Right ventricle myocardium inferior (tissue), 1 donor: ENCODE measurements at regions not wholly inside any gene's neighbourhood (a gene's known extent, or its start where the extent isn't known, plus 50 kb on each side); places are given as distances from the start of the nearest gene placed in this dataset.

ENCODE experiments used
- ATAC-seq: fragments of 200-7000 bp; cut with Tn5 transposase; one replicate; pipeline ENCODE4 v1.9.1; 2020; ENCODE audit warnings: mild to moderate bottlenecking, moderate library complexity
- DNase-seq: peaks from one replicate; pipeline ENCODE4 v3.0.0; 2021; ENCODE audit errors: missing footprints
- intact Hi-C: fragments of 100-400 bp; cut with DNase I; formaldehyde crosslinking; loops from one replicate; pipeline ENCODE4 v1.11.0; 2022
- donor health status: DM: no; HTN: yes; CAD: no; lungs with severe emphysema.

GRCh38 chr5:173768891-173769290 is 119.3 kb upstream of the CPEB4 start:
- no peak for ATAC-seq

GRCh38 chr5:173770637-173771036 is 117.5 kb upstream of the CPEB4 start:
- ATAC-seq (no peak), DNase-seq (no peak)
- intact Hi-C loops, result no loop called here

More at GRCh38 chr5:173768891-173769290, 119.3 kb upstream of the CPEB4 start:
- no peak for DNase-seq
- intact Hi-C loops, result loop anchor here (5.0 kb wide), 1 partner anchor 203 kb away; no protein-coding TSS in a partner anchor

DNA sequence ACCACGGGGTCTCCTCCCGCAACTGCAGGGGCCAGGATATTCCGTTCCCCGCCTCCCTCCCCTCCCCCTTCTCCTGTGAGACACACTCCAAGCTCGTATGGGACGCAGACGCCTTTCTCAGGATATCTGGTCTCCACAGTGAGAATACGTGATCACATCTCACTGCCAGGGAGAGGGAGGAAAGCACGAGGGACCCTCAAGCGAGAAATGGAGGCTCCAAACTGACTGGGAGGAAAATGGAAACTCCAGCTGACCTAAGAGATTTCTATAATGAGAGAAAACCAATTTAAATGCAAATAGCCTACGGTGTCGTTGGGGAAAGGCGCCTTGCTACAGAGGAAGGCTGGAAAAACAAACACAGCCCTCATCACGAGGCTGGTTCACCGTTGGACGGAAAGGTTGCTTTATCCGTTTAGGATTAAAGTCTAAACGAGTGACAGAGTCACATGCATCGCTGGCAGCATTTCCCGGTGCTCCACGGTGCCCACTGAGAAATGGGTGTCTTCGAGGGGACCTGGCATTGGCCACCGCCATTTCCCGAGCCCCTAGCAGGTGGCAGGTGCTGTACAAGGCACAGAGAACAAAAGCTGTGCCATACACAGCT is 116.9 kb upstream of the CPEB4 start:
- ATAC-seq, result no peak

DNA sequence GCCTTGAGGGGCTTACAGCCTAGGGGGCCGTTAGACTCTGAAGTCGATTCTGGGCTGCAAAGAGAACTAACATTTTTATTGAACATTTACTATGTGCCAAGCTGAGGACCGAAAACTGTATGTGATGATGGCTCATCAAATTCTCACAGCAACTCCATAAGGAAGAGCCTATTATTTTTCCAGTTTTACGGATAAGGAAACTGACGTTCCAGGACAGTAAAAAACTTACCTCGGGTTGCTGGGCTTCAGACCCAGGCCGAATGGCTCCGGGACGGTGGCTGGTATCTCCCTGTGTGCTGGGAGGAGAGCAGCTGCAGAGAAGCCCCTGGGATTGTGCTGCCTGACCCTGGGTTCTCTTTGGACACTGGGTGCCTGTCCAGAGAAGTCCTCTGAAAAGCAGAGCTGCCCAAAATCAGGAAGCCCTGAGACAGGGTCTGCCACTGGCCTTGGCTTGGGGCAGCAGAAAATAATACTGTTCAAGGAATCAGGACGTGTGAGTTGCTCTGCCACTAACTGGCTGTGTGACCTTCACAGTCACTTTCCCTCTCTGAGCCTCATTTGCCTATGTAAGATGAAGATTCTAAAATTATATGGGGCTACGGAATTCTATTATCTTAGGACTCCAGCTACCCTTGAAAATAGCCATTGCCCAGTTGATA is 116.3 kb upstream of the CPEB4 start:
- intact Hi-C loops, result no loop called here
- DNase-seq (no peak), ATAC-seq (no peak)

More for the DNA sequence above, 116.9 kb upstream of the CPEB4 start:
- intact Hi-C loops, result no loop called here
- no peak for DNase-seq

GRCh38 chr5:173772384-173773059 is 115.6 kb upstream of the CPEB4 start:
- intact Hi-C loops, result no loop called here
- no peak for ATAC-seq

GRCh38 chr5:173774271-173774761 is 113.8 kb upstream of the CPEB4 start:
- no peak for DNase-seq
- ATAC-seq, result peak; percentile 92
- intact Hi-C loops, result loop anchor here (2.0 kb wide), 2 partner anchors 78 to 114 kb away; partner anchors contain the start of gene CPEB4

More at GRCh38 chr5:173772384-173773059, 115.6 kb upstream of the CPEB4 start:
- DNase-seq, result no peak

GRCh38 chr5:173775261-173776197 is 112.6 kb upstream of the CPEB4 start:
- DNase-seq, result no peak
- no peak for ATAC-seq
- intact Hi-C loops, result loop anchor here (2.0 kb wide), 2 partner anchors 77 to 113 kb away; partner anchors contain the start of gene CPEB4

GRCh38 chr5:173777149-173777548 is 111.0 kb upstream of the CPEB4 start:
- ATAC-seq, result no peak
- intact Hi-C loops, result no loop called here

DNA sequence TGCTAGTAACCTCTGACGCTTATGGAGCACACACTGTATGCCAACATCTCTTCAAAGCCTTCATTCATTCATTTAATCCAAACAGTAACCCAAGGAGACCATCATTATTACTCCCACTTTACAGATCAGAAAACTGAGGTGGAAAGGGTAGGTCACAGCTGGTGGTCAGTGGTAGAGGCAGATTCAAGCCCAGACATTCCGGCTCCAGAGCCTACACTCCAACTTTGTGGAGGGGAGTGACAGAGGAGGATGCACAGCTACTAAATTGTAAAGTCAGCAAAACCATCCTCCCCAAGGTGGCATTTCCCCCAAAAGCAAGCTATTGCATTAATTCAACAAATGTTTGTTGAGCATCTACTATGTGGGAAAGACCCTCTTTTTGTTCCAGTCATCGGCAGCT is 110.5 kb upstream of the CPEB4 start:
- DNase-seq (no peak), ATAC-seq (no peak)
- intact Hi-C loops, result no loop called here

More at GRCh38 chr5:173777149-173777548, 111.0 kb upstream of the CPEB4 start:
- no peak for DNase-seq

DNA sequence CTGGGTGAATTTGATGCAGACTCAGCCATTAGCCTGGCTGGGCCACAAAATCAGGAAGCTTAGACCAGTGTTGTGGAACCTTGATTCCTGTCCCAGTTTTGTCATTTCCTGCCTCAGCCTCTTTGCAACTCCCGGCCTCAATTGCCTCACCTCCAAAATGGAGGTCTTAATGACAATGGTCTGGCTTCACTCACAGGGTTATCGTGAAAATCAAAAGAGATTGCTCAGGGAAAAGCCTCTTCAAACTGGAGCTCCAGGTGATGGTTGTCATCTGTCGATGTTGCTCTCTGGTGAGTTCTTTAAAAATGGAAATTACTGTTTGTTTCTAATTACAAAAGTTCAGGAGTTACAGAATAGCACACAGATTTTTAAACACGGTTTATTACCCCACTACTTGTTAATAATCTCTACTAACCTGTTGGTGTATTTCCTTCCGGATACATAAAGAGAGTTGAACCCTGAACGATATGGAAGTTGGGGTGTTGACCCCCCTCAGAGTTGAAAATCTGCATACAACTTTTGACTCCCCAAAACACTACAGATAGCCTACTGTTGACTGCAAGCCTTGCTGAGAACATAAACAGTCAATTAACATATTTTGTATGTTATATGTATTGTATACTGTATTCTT is 109.9 kb upstream of the CPEB4 start:
- intact Hi-C loops, result no loop called here
- ATAC-seq, result no peak
- no peak for DNase-seq

DNA sequence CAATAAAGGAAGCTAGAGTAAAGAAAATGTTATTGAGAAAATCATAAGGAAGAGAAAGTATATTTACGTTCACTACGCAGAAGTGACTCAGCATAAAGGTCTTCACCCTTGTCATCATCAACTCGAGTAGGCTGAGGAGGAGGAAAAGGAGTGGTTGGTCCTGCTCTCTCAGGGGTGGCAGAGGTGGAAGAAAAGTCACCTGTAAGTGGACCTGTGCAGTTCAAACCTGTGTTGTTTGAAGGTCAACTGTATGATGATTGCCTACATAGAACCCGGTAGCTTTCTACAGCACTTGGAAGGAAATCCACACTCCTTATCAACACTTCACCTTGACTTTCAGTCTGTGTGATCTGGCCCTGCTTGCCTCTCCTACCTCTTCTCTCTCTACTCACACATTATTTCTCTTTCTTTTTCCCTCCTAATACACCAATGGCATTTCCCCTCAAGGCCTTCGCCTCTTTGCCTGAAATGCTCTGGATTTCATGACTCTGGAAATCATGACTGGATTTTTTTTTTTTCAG is 109.3 kb upstream of the CPEB4 start:
- DNase-seq, result no peak
- ATAC-seq, result no peak
- intact Hi-C loops, result no loop called here

DNA sequence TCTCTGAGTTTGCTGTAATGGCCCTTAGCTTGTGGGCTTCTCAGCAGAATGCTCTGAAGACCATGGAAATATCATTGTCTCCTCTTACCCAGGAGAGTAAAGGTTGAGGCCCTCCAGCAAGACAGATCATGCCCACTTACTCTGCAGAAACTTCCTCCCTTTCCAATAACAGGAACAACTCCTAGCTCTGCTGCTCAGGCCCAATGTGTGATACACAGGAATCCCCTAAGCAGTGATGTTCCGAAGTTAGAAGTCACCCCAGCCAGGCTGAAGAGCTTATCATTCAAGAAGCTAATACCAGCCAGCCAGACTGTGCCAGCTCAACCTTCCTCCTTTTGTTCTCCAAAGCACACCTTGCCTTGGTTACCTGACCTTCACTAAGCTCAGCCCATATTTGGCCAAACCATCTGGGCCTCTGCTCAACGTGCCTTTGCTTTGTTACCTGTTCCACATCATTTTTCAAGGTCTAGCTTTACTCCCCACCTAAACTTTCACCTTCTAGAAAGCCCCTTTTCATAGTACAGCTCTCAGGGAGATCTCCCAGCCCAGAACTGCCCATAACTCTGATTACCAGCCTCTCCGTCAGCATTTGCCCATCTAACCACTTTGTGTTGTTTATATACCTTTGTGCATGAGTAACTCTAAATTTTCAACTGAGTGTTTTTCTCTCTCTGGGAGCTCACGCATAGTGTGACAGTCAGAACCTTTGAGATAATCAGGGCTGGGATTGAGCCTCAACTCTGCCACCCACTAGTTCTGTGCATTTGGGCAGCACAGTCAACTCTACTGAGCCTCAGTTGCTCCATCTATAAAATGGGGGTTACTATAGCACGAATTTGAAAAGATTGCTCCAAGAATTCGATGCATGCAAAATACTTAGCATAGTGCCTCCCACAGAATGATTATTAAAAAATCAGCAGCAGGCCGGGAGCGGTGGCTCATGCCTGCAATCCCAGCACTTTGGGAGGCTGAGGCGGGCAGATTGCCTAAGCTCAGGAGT is 107.6 kb upstream of the CPEB4 start:
- DNase-seq (no peak), ATAC-seq (no peak)
- intact Hi-C loops, result no loop called here

- intact Hi-C loops, result no loop called here
- ATAC-seq, result no peak
- DNase-seq, result no peak
Observed at GRCh38 chr5:173781432-173781815, 106.7 kb upstream of the CPEB4 start.

DNA sequence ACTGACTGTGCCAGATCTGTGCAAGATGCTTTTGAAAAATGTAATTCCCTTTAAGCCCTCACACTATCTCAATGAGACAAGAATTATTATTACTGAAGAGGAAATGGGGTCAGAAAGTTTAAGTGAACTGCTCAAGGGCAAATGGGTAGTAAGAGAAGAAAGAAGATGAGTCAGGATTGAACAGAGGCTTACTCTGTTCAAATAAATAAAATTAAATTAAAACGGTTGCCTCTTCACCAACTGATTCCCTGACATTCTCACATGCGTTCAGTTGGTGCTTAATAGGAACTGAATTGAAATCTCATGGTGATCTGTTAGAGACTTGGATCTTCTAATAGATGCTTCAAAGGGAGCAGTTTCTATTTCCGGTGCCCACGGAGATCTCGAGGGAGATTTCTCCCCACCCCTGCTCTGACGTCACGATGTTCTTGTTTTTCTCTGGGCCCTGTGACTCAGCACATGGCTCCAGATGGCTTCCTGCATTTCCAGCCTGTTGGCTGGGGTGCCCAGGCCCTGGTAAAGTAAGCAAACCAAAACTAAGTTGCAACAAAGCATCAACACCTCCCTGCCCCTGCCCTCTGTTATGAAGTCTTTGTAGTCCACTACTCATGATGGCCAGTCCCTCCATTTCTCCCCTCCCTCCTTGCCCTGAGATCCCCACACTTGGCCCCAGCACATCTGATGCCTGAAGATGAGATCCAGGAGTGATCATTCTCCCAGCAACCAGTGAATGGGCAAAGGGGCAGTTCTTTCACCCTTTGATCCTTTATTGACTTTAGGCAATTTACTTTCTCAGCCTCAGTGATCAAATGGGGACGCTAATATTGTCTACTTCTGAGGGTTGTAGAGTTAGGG is 106.1 kb upstream of the CPEB4 start:
- DNase-seq, result peak; percentile 89
- peak; percentile 82 for ATAC-seq
- intact Hi-C loops, result no loop called here

GRCh38 chr5:173782671-173783101 is 105.5 kb upstream of the CPEB4 start:
- ATAC-seq (no peak), DNase-seq (no peak)
- intact Hi-C loops, result no loop called here

- ATAC-seq (no peak), DNase-seq (no peak)
- intact Hi-C loops, result no loop called here
Observed at GRCh38 chr5:173783371-173783770, 104.8 kb upstream of the CPEB4 start.
